DMS53 treated with DMSO at 0.1 percent for 48 hours (cell line): ENCODE measurements at regions not wholly inside any gene's neighbourhood (a gene's known extent, or its start where the extent isn't known, plus 50 kb on each side); places are given as distances from the start of the nearest gene placed in this dataset.
A peak's percentile ranks its signal among the peaks of the same experiment; 100 is the strongest.
"Not testable (repeated sequence)": the region's sequence is repeated elsewhere in the genome, so short reads cannot be mapped to it uniquely, and the experiment has no call there.

ENCODE experiments used
- DNase-seq: peaks from one replicate; lab custom pipeline; 2025; ENCODE audit not compliant: unreplicated experiment; lab: John Stamatoyannopoulos, UW

GRCh38 chr7:81195033-81195432 is 276.2 kb upstream of the SEMA3C start:
- no peak for DNase-seq

- DNase-seq: peak; percentile 75
Observed at GRCh38 chr7:81190997-81191768, 272.3 kb upstream of the SEMA3C start.

- no peak for DNase-seq
Observed at GRCh38 chr7:81187753-81188152, 268.9 kb upstream of the SEMA3C start.

- DNase-seq: no peak
Observed at GRCh38 chr7:81186691-81187090, 267.8 kb upstream of the SEMA3C start.

GRCh38 chr7:81185072-81185471 is 266.2 kb upstream of the SEMA3C start:
- DNase-seq: no peak

- DNase-seq: no peak
Observed at GRCh38 chr7:81183326-81183725, 264.5 kb upstream of the SEMA3C start.

GRCh38 chr7:81182056-81182455 is 263.2 kb upstream of the SEMA3C start:
- DNase-seq: not testable (repeated sequence)

- DNase-seq: no peak
Observed at GRCh38 chr7:81181066-81181465, 262.2 kb upstream of the SEMA3C start.

GRCh38 chr7:81180573-81180972 is 261.7 kb upstream of the SEMA3C start:
- no peak for DNase-seq

- peak; percentile 86 for DNase-seq
Observed at GRCh38 chr7:81175275-81175940, 256.6 kb upstream of the SEMA3C start.

GRCh38 chr7:81173766-81174281 is 255.0 kb upstream of the SEMA3C start:
- no peak for DNase-seq

GRCh38 chr7:81170291-81170690 is 251.4 kb upstream of the SEMA3C start:
- no peak for DNase-seq

- no peak for DNase-seq
Observed at GRCh38 chr7:81167934-81168333, 249.1 kb upstream of the SEMA3C start.

- no peak for DNase-seq
Observed at GRCh38 chr7:81165070-81165469, 246.2 kb upstream of the SEMA3C start.

GRCh38 chr7:81162771-81163525 is 244.1 kb upstream of the SEMA3C start:
- peak; percentile 18 for DNase-seq

- no peak for DNase-seq
Observed at GRCh38 chr7:81162234-81162633, 243.4 kb upstream of the SEMA3C start.

- peak; percentile 94 for DNase-seq
Observed at GRCh38 chr7:81161451-81162075, 242.7 kb upstream of the SEMA3C start.

- peak; percentile 88 for DNase-seq
Observed at GRCh38 chr7:81159402-81159801, 240.6 kb upstream of the SEMA3C start.

- DNase-seq: peak; percentile 79
Observed at GRCh38 chr7:81158189-81158588, 239.3 kb upstream of the SEMA3C start.

GRCh38 chr7:81155654-81156373 is 237.0 kb upstream of the SEMA3C start:
- DNase-seq: peak; percentile 95
